GM13976 (cell line): ENCODE measurements at regions not wholly inside any gene's neighbourhood (a gene's known extent, or its start where the extent isn't known, plus 50 kb on each side); places are given as distances from the start of the nearest gene placed in this dataset.
"Not testable (repeated sequence)": the region's sequence is repeated elsewhere in the genome, so short reads cannot be mapped to it uniquely, and the experiment has no call there.

Source experiments
- DNase-seq: peaks from one replicate; pipeline ENCODE4 v3.0.0; 2012; ENCODE audit warnings: low spot score
- CTCF ChIP-seq: IDR thresholded peaks from 2 replicates; pipeline ENCODE4 v1.5.1; 2012; ENCODE audit warnings: borderline replicate concordance, mild to moderate bottlenecking; ENCODE audit not compliant: insufficient read depth; ENCODE audit errors: extremely low read depth, missing control alignments, control extremely low read depth
- in situ Hi-C: fragments of 300-500 bp; cut with MboI; formaldehyde crosslinking; loops from one replicate; pipeline ENCODE4 v1.12.0; 2022; ENCODE audit warnings: low sequenced_read_pairs, mixed read lengths, inconsistent platforms; ENCODE audit not compliant: unreplicated experiment

- no peak for DNase-seq
- in situ Hi-C loops, result no loop called here
- no peak for TF ChIP-seq CTCF
These were observed 928.0 kb upstream of the SOX9 start for GRCh38 chr17:71192848-71193247.

GRCh38 chr17:71200597-71200996 lies 920.2 kb upstream of the SOX9 start:
- TF ChIP-seq CTCF, result no peak

GRCh38 chr17:71201639-71202038 lies 919.2 kb upstream of the SOX9 start:
- no peak for DNase-seq
- no peak for TF ChIP-seq CTCF
- in situ Hi-C loops, result no loop called here

More at GRCh38 chr17:71200597-71200996, 920.2 kb upstream of the SOX9 start:
- in situ Hi-C loops, result no loop called here
- no peak for DNase-seq

GRCh38 chr17:71202449-71202848 lies 918.4 kb upstream of the SOX9 start:
- DNase-seq, result no peak
- in situ Hi-C loops, result no loop called here
- no peak for TF ChIP-seq CTCF

GRCh38 chr17:71203953-71204352 lies 916.9 kb upstream of the SOX9 start:
- in situ Hi-C loops, result no loop called here
- no peak for DNase-seq
- TF ChIP-seq CTCF, result no peak

- DNase-seq, in situ Hi-C loops: not testable (repeated sequence)
These were observed 914.9 kb upstream of the SOX9 start for GRCh38 chr17:71205951-71206350.

- TF ChIP-seq CTCF, result no peak
- in situ Hi-C loops, result no loop called here
- DNase-seq, result no peak
These were observed 912.6 kb upstream of the SOX9 start for GRCh38 chr17:71208111-71208704.

- in situ Hi-C loops, result no loop called here
- no peak for TF ChIP-seq CTCF
- DNase-seq, result no peak
These were observed 906.9 kb upstream of the SOX9 start for GRCh38 chr17:71213936-71214335.
